ENCODE measurements at regions not wholly inside any gene's neighbourhood (a gene's known extent, or its start where the extent isn't known, plus 50 kb on each side); places are given as distances from the start of the nearest gene placed in this dataset.

GRCh38 chr1:30809514-30810263 lies 52.1 kb upstream of the LAPTM5 start:
- TF ChIP-seq POLR2AphosphoS5 (IDR thresholded peaks at IDR 0.05; ENCODE audit: low read length) = no peak
- TF ChIP-seq, protein P1, sequence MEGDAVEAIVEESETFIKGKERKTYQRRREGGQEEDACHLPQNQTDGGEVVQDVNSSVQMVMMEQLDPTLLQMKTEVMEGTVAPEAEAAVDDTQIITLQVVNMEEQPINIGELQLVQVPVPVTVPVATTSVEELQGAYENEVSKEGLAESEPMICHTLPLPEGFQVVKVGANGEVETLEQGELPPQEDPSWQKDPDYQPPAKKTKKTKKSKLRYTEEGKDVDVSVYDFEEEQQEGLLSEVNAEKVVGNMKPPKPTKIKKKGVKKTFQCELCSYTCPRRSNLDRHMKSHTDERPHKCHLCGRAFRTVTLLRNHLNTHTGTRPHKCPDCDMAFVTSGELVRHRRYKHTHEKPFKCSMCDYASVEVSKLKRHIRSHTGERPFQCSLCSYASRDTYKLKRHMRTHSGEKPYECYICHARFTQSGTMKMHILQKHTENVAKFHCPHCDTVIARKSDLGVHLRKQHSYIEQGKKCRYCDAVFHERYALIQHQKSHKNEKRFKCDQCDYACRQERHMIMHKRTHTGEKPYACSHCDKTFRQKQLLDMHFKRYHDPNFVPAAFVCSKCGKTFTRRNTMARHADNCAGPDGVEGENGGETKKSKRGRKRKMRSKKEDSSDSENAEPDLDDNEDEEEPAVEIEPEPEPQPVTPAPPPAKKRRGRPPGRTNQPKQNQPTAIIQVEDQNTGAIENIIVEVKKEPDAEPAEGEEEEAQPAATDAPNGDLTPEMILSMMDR (IDR thresholded peaks at IDR 0.05 in 2 of 3, conservative IDR thresholded peaks at IDR 0.05 in 1 of 3; ENCODE audit: control insufficient read depth in 2 of 3, extremely low read depth in 1 of 3, insufficient read depth in 1 of 3, low read depth in 3 of 3, low read length in 3 of 3) = no peak
- TF ChIP-seq, protein P2, sequence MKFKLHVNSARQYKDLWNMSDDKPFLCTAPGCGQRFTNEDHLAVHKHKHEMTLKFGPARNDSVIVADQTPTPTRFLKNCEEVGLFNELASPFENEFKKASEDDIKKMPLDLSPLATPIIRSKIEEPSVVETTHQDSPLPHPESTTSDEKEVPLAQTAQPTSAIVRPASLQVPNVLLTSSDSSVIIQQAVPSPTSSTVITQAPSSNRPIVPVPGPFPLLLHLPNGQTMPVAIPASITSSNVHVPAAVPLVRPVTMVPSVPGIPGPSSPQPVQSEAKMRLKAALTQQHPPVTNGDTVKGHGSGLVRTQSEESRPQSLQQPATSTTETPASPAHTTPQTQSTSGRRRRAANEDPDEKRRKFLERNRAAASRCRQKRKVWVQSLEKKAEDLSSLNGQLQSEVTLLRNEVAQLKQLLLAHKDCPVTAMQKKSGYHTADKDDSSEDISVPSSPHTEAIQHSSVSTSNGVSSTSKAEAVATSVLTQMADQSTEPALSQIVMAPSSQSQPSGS (IDR thresholded peaks at IDR 0.05; ENCODE audit: low read length) = no peak
- TF ChIP-seq EGR1 (IDR thresholded peaks at IDR 0.05; ENCODE audit: borderline replicate concordance in 1 of 2, low read depth in 2 of 2, low read length in 2 of 2) = no peak

All from GM12878 (cell line).